ENCODE measurements at regions not wholly inside any gene's neighbourhood (a gene's known extent, or its start where the extent isn't known, plus 50 kb on each side); places are given as distances from the start of the nearest gene placed in this dataset.

- no peak for FAIRE-seq
These were observed 218.6 kb downstream of the ESM1 start for GRCh38 chr5:54766748-54767147.

- no peak for FAIRE-seq
These were observed 220.0 kb downstream of the ESM1 start for GRCh38 chr5:54765165-54766028.

- FAIRE-seq, result no peak
These were observed 221.0 kb downstream of the ESM1 start for GRCh38 chr5:54764102-54765090.

GRCh38 chr5:54761213-54761701 lies 224.1 kb downstream of the ESM1 start:
- no peak for FAIRE-seq

DNA sequence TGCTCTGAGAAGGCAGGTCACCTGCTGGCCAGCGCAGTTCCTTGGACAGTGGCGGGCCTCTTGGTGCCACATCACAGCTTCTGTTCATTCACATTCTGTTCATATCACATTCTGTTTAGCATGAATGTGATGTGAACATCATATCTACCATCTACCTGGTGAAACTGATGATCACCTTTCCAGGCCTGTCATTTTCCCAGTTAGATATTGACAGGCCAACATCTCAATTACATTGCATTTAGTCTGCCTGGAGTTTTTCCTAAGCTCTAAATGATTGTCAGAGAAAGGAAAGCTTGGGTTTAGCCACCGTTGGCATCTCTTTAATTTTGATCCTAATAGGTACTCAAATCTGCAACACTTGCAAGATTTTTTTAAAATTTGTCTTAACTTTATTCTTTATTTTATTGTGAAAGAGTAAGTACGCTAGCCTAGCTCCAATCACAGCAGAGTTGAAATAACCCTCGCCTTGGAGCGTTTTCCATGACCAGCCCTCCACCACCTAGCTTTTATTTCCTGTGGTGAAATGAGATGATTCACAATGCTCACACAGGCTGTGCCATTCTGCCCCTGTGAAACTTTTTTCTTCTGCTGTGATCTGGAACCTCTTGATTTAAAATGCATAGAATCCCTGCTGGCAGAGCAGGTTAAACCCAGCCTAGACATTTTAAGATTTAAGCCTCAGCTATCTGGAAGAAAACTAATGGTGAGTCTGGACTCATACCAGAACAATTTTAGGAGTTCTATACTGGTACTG lies 225.0 kb downstream of the ESM1 start:
- no peak for FAIRE-seq

GRCh38 chr5:54758038-54758437 lies 227.4 kb downstream of the ESM1 start:
- FAIRE-seq, result no peak

DNA sequence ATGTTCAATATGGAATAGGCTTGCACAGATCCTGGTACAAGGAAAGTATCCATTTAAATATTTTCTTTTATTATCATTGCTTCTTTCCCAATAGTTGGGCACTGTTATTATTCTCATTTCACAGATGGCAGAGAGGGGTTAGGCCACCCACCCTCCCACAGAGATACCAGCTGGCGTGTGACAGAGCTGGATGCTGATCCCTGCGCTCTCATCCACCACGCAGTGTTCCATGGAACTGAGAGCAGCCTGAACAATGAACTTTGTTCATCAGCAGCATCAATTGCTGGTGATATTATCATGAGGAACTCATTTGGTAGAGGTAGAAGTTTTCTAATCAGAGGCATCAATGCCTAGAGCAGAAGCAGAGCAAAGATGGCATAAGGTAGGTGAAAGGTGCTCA lies 227.9 kb downstream of the ESM1 start:
- FAIRE-seq, result no peak

DNA sequence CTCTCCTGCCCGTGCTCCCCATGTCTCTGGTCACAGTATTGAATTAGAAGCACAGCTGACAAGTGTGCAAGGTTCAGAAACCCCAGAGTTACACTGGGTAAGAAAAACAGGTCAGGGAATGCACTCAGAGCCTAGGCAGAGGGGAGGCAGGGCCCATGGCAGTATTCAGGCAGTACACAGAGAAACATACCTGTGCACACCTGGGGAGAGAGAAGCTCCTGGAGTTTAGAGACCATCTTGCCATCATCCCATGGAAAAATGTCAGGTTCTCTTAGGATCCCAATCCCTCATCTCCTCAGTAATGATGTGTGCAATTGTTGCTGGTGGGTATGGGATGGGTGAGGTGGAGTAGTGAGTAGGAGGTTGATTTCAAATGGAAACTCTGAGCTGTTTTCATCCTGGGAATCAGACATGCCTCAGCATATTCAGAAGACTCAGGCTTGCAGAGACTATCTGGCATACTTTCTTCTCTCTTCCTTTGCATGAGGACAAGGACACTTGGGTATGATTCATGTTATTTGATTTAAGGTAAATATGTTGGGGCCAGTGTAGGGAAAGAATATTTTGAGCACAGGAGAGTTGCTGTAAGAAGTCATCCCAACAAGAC lies 228.5 kb downstream of the ESM1 start:
- FAIRE-seq, result no peak

DNA sequence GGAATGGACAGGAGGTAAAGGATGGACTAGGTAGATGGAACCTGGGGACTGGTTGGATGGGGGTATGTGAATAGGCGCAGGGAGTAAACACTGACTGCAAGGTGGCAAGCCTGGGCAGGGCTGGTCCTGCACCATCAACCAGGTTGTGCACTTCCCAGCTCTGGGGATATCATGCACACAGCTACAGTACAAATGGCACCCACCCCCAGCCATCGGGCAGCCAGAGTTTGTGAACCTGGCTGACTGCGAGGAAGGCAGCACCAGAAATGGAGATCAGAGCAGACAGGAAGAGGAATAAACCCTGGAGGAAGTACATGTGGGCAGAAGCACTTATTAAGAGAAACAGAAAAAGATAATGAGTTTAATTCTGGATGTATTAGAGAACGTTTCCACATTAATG lies 229.1 kb downstream of the ESM1 start:
- no peak for FAIRE-seq

DNA sequence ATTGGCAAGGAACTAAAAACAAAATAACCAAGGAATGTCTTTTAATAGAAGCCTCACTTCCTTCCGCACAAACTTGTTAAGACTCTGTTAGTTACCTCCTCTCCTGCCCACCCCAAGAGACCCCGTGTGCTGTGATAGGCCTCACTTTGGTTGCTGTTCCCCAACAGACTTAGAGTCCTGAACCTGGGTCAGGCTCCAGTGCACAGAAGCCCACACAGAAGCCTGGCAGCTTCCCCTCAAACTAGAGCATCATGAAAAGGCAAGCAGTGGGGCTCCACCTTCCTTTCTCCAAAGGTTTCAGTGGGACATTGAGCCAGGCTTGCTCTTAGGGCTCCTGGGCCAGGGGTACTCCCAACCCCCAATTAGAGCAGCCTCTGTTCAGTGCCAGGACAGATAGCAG lies 230.5 kb downstream of the ESM1 start:
- FAIRE-seq, result no peak

DNA sequence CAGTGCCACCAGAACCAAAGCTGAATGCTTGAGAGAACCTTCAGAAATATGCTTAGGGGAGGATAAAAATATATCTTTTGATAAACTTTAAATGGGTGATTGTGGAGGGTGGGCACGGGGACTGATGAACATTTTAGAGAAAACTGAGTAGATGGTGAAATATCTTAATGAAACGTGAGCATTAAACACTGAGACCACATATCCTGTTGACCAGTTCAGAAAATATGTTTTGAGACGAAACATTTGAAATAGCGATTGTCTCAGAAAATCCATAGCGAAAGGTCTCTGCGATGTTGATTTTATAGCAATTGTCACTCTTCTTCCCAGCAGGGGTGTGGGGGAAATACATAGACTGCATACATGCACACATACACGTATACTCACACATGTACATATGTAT lies 231.0 kb downstream of the ESM1 start:
- no peak for FAIRE-seq

DNA sequence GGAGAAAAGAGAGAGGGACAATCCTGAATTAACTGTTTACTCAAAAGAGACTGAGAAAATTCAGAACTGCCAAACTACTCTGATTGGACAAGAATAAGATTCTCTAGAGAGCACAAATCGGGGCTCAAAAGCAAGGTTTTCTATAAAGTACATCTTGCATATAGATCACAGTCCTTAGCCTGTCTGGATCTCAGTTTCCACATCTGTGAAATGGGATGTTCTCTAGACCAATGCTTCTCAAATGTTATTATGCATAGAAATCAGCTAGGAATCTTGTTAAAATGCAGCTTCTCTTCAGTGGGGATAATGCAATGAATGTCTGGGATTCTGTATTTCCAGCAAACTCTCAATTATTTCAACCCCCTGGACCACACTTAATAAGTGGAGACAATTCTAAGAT lies 231.6 kb downstream of the ESM1 start:
- FAIRE-seq, result no peak

- no peak for FAIRE-seq
These were observed 232.4 kb downstream of the ESM1 start for GRCh38 chr5:54753034-54753433.

DNA sequence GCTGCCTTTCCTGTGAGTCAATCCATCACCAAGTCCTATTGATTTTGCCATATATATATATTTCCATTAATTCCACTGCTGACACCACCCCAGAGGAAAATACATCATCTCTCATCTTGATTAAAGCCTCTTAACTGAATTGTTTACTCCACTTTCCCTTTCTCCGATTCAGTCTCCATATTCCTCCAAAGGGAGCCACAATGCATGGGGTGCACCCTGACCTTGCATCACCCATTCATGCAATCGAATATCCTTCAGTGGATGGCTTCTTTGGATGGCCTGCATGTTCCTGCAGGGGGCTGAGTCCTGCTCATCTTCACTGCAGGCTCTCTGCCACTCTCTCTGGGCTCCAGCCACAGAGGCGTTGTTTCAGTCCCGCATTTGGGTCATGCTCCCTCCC lies 231.0 kb downstream of the SNX18 start:
- no peak for FAIRE-seq

DNA sequence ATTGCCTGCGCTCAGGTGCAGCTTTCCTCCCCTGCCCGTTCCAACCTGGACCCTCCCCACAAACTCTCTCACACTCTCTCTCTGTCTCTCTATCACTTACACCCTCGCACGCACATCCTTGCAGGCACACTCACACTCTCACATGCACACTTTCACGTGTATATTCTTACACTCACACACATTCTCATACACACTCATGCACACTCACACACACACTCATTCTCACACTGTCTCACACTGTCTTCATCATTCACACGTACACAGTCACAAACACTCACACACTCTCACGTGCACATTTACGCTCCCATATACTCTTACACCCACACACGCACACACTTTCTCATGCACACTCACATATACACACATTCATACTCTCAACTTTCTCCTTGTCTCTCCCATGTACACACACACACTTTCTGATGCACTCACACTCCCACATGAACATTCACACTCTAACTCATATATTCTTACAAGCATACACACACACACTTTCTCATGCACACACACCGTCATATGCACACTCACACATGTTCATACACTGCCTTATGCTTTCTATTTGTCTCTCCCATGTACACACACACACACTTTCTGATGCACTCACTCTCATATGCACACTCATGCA lies 229.3 kb downstream of the SNX18 start:
- no peak for FAIRE-seq

- no peak for FAIRE-seq
These were observed 228.8 kb downstream of the SNX18 start for GRCh38 chr5:54746346-54746745.

DNA sequence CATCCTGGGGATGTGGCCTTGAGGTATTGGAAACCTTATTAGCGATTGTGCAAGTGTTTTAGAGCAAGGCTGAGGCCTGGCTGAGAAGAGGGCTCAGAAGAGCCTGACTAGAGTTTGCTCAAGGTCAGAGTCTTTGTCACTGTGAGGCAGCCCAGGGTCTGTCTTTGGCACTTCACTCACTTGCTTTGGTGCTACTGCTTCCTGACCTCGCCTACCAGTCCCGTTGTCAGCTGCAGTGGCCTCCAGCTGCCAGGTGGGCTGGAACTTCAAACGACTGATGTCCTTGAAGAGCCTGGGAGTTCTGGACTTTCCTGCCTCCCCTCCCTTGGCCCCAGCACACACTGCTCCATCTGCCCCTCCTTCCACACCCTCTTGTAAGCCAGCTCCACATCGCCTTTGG lies 228.0 kb downstream of the SNX18 start:
- no peak for FAIRE-seq

- FAIRE-seq, result no peak
These were observed 226.6 kb downstream of the SNX18 start for GRCh38 chr5:54743997-54744788.

- no peak for FAIRE-seq
These were observed 226.0 kb downstream of the SNX18 start for GRCh38 chr5:54743581-54743980.

- no peak for FAIRE-seq
These were observed 224.9 kb downstream of the SNX18 start for GRCh38 chr5:54742417-54742891.

DNA sequence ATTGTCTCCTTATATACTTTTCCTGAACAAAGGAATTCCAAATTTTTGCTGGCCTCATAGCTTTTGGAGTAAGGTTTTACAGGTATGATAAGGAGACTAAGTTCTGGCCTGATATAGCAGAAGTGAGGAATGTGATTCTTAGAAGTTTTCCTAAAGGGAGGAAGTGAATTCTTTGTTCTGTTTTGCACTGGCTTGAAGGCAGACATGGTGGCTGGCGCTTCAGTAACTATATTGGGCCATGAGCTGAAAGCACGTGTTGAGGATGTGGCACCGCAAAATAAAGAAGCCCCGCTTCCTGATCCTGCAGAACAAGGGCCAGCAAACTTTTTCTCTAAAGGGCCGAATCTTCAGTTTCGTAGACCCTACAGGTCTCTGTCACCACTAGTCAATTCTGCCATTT lies 224.2 kb downstream of the SNX18 start:
- FAIRE-seq, result no peak

Data from colon (tissue), 2 donors.